ENCODE measurements at regions not wholly inside any gene's neighbourhood (a gene's known extent, or its start where the extent isn't known, plus 50 kb on each side); places are given as distances from the start of the nearest gene placed in this dataset.

GRCh38 chr10:47243791-47244190 is 56.2 kb upstream of the GDF10 start:
- intact Hi-C loops (cut with DNase I; ENCODE audit: low total_unique reads), result no loop called here
- H3K36me3 ChIP-seq, result no peaks in the 10 kb centered on the region
- H3K4me3 ChIP-seq, result no peak overlapping the region
- H3K27me3 ChIP-seq, result no peaks in the 10 kb centered on the region
- peak; percentile 19 to 62 for DNase-seq
- no peak overlapping the region for H3K27ac ChIP-seq
- H3K4me1 ChIP-seq, result no peaks in the 10 kb centered on the region
- no peak for TF ChIP-seq POLR2A (IDR thresholded peaks at IDR 0.05)
- no peak for TF ChIP-seq CTCF (IDR thresholded peaks at IDR 0.05)
- H3K9me3 ChIP-seq, result no peaks in the 10 kb centered on the region

GRCh38 chr10:47244560-47245500 is 55.2 kb upstream of the GDF10 start:
- TF ChIP-seq POLR2A (IDR thresholded peaks at IDR 0.05) (no peak), CTCF (IDR thresholded peaks at IDR 0.05) (no peak)
- intact Hi-C loops (cut with DNase I; ENCODE audit: low total_unique reads), result no loop called here
- H3K27ac ChIP-seq, result no peak overlapping the region
- no peaks in the 10 kb centered on the region for H3K36me3 ChIP-seq
- H3K27me3 ChIP-seq, result no peaks in the 10 kb centered on the region
- no peak for DNase-seq
- H3K9me3 ChIP-seq, result no peaks in the 10 kb centered on the region
- no peak overlapping the region for H3K4me3 ChIP-seq
- H3K4me1 ChIP-seq, result no peaks in the 10 kb centered on the region

GRCh38 chr10:47245731-47246350 is 54.2 kb upstream of the GDF10 start:
- Histone ChIP-seq H3K4me1 (no peaks in the 10 kb centered on the region), H3K27ac (no peak overlapping the region), H3K9me3 (no peaks in the 10 kb centered on the region), H3K4me3 (no peak overlapping the region), H3K27me3 (no peaks in the 10 kb centered on the region), H3K36me3 (no peaks in the 10 kb centered on the region)
- intact Hi-C loops (cut with DNase I; ENCODE audit: low total_unique reads), result no loop called here
- DNase-seq, result no peak
- TF ChIP-seq POLR2A (IDR thresholded peaks at IDR 0.05) (no peak), CTCF (IDR thresholded peaks at IDR 0.05) (no peak)

GRCh38 chr10:47246406-47247147 is 53.4 kb upstream of the GDF10 start:
- H3K27me3 ChIP-seq, result no peaks in the 10 kb centered on the region
- TF ChIP-seq CTCF (IDR thresholded peaks at IDR 0.05), result no peak
- TF ChIP-seq POLR2A (IDR thresholded peaks at IDR 0.05), result no peak
- no peak for DNase-seq
- intact Hi-C loops (cut with DNase I; ENCODE audit: low total_unique reads), result no loop called here
- no peaks in the 10 kb centered on the region for H3K9me3 ChIP-seq
- no peak overlapping the region for H3K27ac ChIP-seq
- H3K36me3 ChIP-seq, result no peaks in the 10 kb centered on the region
- H3K4me1 ChIP-seq, result no peaks in the 10 kb centered on the region
- no peak overlapping the region for H3K4me3 ChIP-seq
